ENCODE measurements at regions not wholly inside any gene's neighbourhood (a gene's known extent, or its start where the extent isn't known, plus 50 kb on each side); places are given as distances from the start of the nearest gene placed in this dataset.

DNA sequence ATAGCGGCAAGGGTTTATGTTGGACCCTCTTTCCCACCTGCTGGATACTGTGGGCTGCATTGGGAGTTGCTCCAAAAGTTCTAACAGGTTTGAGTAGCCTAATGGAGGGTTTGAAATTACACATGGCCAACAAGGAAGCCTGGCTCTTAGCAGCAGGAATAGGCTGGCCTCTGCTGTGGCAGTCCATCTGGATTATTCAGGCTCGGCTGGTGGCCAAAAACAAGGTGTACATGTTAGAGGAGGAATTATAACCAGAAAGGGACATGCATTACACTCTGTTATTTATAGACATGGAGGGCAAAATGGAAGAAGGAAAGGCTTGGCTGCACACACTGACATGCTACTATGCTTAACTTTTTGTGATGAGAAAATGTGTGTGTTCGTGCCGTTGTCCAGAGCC is 61.1 kb upstream of the NRXN1 start:
- Mint-ChIP-seq H3K36me3 (no peaks in the 10 kb centered on the region), H3K27me3 (no peaks in the 10 kb centered on the region), H3K27ac (no peak overlapping the region), H3K4me1 (no peaks in the 10 kb centered on the region), H3K9me3 (peaks cover under 1% of the 10 kb centered on the region), H3K4me3 (no peak overlapping the region)
- no peak for DNase-seq

DNA sequence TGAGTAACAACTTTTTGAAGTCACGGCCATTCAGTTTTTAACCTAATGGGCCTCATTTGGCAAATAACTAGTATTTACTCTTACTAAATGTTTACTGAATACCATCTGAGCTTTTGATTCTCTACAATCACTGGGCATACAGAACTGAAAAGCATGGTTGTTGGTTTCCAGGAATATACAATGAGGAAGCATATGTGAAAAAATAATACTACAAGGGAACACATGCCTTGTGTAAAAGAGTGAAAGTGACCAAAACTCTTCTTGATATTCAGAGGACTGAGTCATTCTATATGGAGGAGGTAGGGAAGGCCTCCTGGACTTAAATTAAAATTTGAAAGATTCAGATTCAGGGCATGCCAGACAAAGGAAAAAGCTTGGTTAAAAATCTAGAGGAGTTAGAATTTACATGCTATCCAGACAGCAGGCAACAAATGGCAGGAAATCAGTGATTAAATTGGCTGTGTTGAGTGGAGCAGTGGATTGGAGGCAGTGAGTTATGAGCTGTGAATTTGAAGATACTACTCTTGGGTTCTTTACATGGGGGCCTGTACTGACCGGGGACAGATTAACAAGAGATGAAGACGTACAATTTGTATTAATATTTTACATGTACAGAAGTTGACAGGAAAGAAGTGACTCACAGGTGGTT is 53.6 kb upstream of the NRXN1 start:
- Mint-ChIP-seq H3K36me3 (no peaks in the 10 kb centered on the region), H3K4me3 (no peak overlapping the region), H3K4me1 (no peaks in the 10 kb centered on the region), H3K9me3 (no peaks in the 10 kb centered on the region), H3K27ac (no peak overlapping the region), H3K27me3 (no peaks in the 10 kb centered on the region)
- no peak for DNase-seq

DNA sequence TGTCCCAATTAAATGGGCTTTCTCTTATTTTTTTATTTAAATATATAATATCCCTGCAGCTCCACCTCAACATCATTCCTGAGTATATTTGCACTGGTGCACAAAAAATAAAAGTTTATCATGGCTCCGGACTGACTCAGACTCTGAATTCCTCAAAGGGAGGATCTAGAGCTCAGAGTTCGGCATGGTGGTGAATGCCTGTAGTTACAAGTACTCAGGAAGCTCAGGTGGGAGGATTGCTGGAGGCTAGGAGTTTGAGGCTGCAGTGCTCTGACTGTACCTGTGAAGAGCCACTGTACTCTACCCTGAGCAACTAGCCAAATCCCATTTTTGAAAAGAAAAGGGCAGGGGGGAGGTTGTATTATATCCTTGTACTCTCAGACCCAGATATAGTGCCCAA is 52.8 kb upstream of the NRXN1 start:
- no peak overlapping the region for H3K4me3 Mint-ChIP-seq
- no peaks in the 10 kb centered on the region for H3K4me1 Mint-ChIP-seq
- DNase-seq: no peak
- H3K9me3 Mint-ChIP-seq: no peaks in the 10 kb centered on the region
- H3K27me3 Mint-ChIP-seq: no peaks in the 10 kb centered on the region
- H3K36me3 Mint-ChIP-seq: no peaks in the 10 kb centered on the region
- no peak overlapping the region for H3K27ac Mint-ChIP-seq

Measured in activated naive CD8-positive, alpha-beta T cell treated with anti-CD3 and anti-CD28 coated beads for 36 hours (primary cell).